ENCODE measurements at regions not wholly inside any gene's neighbourhood (a gene's known extent, or its start where the extent isn't known, plus 50 kb on each side); places are given as distances from the start of the nearest gene placed in this dataset.
"Not testable (repeated sequence)": the region's sequence is repeated elsewhere in the genome, so short reads cannot be mapped to it uniquely, and the experiment has no call there.

GRCh38 chr14:38056270-38056669 is 151.4 kb upstream of the SSTR1 start:
- H3K4me3 ChIP-seq (ENCODE audit: low read length) = no peak overlapping the region
- H3K27me3 ChIP-seq (ENCODE audit: insufficient read depth, low read depth, low read length) = no peaks in the 10 kb centered on the region
- H3K9me3 ChIP-seq (ENCODE audit: low read length) = no peaks in the 10 kb centered on the region
- H3F3A ChIP-seq (ENCODE audit: insufficient read depth, low read length, poor library complexity, severe bottlenecking) = no peaks in the 10 kb centered on the region
- H4K20me1 ChIP-seq (ENCODE audit: insufficient read depth) = no peaks in the 10 kb centered on the region
- no peak for TF ChIP-seq SMC3 (conservative IDR thresholded peaks at IDR 0.05; ENCODE audit: poor library complexity)
- no peak for TF ChIP-seq EP300 (conservative IDR thresholded peaks at IDR 0.05; ENCODE audit: poor library complexity, severe bottlenecking)
- TF ChIP-seq REST (IDR thresholded peaks at IDR 0.05; ENCODE audit: borderline replicate concordance) = no peak
- no peak for TF ChIP-seq RAD21 (conservative IDR thresholded peaks at IDR 0.05)
- TF ChIP-seq MXI1 (conservative IDR thresholded peaks at IDR 0.05; ENCODE audit: poor library complexity, severe bottlenecking) = no peak
- TF ChIP-seq CTCF (IDR thresholded peaks at IDR 0.05; ENCODE audit: poor library complexity, severe bottlenecking) = no peak
- TF ChIP-seq TAF1 (IDR thresholded peaks at IDR 0.05; ENCODE audit: low read depth) = no peak
- no peak overlapping the region for H2AFZ ChIP-seq (ENCODE audit: low read depth, low read length)
- no peaks in the 10 kb centered on the region for H3K79me2 ChIP-seq (replicated peaks; ENCODE audit: insufficient read depth, low read length)
- no peaks in the 10 kb centered on the region for H3K9me2 ChIP-seq (ENCODE audit: insufficient read depth, low read length)
- no peak overlapping the region for H3K4me2 ChIP-seq (ENCODE audit: low read length)
- no peak overlapping the region for H3K27ac ChIP-seq (ENCODE audit: low read length)
- no peak overlapping the region for H3K9ac ChIP-seq (ENCODE audit: low read length)
- H3K36me3 ChIP-seq (ENCODE audit: insufficient read depth, low read length) = no peaks in the 10 kb centered on the region

GRCh38 chr14:38062223-38062622 is 145.5 kb upstream of the SSTR1 start:
- not testable (repeated sequence) for H3K27ac ChIP-seq (ENCODE audit: low read length); H3K9me3 ChIP-seq (ENCODE audit: low read length); H3K4me3 ChIP-seq (ENCODE audit: low read length); H3F3A ChIP-seq (ENCODE audit: insufficient read depth, low read length, poor library complexity, severe bottlenecking); H3K79me2 ChIP-seq (replicated peaks; ENCODE audit: insufficient read depth, low read length); H3K9ac ChIP-seq (ENCODE audit: low read length); H3K27me3 ChIP-seq (ENCODE audit: insufficient read depth, low read depth, low read length); H2AFZ ChIP-seq (ENCODE audit: low read depth, low read length); H3K4me2 ChIP-seq (ENCODE audit: low read length); H3K9me2 ChIP-seq (ENCODE audit: insufficient read depth, low read length); H3K36me3 ChIP-seq (ENCODE audit: insufficient read depth, low read length); H4K20me1 ChIP-seq (ENCODE audit: insufficient read depth)

- Histone ChIP-seq H3K27me3 (ENCODE audit: insufficient read depth, low read depth, low read length) (no peaks in the 10 kb centered on the region), H2AFZ (ENCODE audit: low read depth, low read length) (no peak overlapping the region), H3K9me3 (ENCODE audit: low read length) (no peaks in the 10 kb centered on the region), H3K79me2 (replicated peaks; ENCODE audit: insufficient read depth, low read length) (no peaks in the 10 kb centered on the region), H3K4me2 (ENCODE audit: low read length) (no peak overlapping the region), H4K20me1 (ENCODE audit: insufficient read depth) (no peaks in the 10 kb centered on the region), H3K27ac (ENCODE audit: low read length) (no peak overlapping the region), H3K4me3 (ENCODE audit: low read length) (no peak overlapping the region), H3K9ac (ENCODE audit: low read length) (no peak overlapping the region), H3K9me2 (ENCODE audit: insufficient read depth, low read length) (no peaks in the 10 kb centered on the region), H3K36me3 (ENCODE audit: insufficient read depth, low read length) (no peaks in the 10 kb centered on the region), H3F3A (ENCODE audit: insufficient read depth, low read length, poor library complexity, severe bottlenecking) (no peaks in the 10 kb centered on the region)
- TF ChIP-seq REST (IDR thresholded peaks at IDR 0.05; ENCODE audit: borderline replicate concordance) (no peak), SMC3 (conservative IDR thresholded peaks at IDR 0.05; ENCODE audit: poor library complexity) (no peak), EP300 (conservative IDR thresholded peaks at IDR 0.05; ENCODE audit: poor library complexity, severe bottlenecking) (no peak)
These were observed 143.9 kb upstream of the SSTR1 start for GRCh38 chr14:38063711-38064320.

Measured in neural cell (in vitro differentiated cells).